WTC11 (cell line): ENCODE measurements at regions not wholly inside any gene's neighbourhood (a gene's known extent, or its start where the extent isn't known, plus 50 kb on each side); places are given as distances from the start of the nearest gene placed in this dataset.

Experiments used
- CBFB ChIP-seq: sonication (generic); formaldehyde crosslinking; IDR thresholded peaks from 2 replicates; pipeline ENCODE4 v1.8.1; 2022; ENCODE audit warnings: mild to moderate bottlenecking, low read depth, missing genetic modification reagents
- NR3C1 ChIP-seq: sonication (generic); formaldehyde crosslinking; conservative IDR thresholded peaks from 2 replicates; pipeline ENCODE4 v1.8.1; 2023; ENCODE audit warnings: low read depth, mild to moderate bottlenecking, missing genetic modification reagents
- SMAD3 ChIP-seq: sonication (generic); formaldehyde crosslinking; IDR thresholded peaks from 2 replicates; pipeline ENCODE4 v1.8.0; 2022; ENCODE audit warnings: missing genetic modification reagents, mild to moderate bottlenecking, borderline replicate concordance
- TEAD4 ChIP-seq: sonication (generic); formaldehyde crosslinking; IDR thresholded peaks from 2 replicates; pipeline ENCODE4 v1.8.0; 2022; ENCODE audit warnings: mild to moderate bottlenecking, missing genetic modification reagents
- TF ChIP-seq, protein P1 (sequence below): fragments of 200-600 bp; IDR thresholded peaks from 2 replicates; pipeline ENCODE4 v1.8.0; 2022; ENCODE audit warnings: antibody characterized with exemption

DNA sequence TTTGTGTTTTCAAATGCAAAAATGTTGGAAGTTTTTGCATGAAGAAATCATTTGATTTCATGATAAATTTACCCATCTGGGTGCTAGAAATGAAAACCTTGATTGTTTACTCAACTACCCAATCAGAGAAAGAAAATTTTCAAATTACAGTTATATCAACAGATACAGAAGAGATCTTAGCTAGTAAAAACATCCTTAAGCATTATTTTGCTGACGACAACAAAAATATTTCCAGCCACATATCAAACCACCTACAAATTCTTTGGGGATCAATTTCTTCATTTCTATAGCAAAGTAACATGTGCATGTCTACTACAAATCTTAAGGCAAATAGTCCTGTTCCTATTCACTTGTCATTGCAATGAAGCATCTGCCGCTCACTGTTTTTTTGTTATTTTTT lies 530.3 kb downstream of the ZIC1 start:
- TF ChIP-seq, protein P1, sequence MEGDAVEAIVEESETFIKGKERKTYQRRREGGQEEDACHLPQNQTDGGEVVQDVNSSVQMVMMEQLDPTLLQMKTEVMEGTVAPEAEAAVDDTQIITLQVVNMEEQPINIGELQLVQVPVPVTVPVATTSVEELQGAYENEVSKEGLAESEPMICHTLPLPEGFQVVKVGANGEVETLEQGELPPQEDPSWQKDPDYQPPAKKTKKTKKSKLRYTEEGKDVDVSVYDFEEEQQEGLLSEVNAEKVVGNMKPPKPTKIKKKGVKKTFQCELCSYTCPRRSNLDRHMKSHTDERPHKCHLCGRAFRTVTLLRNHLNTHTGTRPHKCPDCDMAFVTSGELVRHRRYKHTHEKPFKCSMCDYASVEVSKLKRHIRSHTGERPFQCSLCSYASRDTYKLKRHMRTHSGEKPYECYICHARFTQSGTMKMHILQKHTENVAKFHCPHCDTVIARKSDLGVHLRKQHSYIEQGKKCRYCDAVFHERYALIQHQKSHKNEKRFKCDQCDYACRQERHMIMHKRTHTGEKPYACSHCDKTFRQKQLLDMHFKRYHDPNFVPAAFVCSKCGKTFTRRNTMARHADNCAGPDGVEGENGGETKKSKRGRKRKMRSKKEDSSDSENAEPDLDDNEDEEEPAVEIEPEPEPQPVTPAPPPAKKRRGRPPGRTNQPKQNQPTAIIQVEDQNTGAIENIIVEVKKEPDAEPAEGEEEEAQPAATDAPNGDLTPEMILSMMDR, result no peak
- TF ChIP-seq SMAD3 (CRISPR knock-in tag), result no peak
- TF ChIP-seq CBFB (CRISPR knock-in tag), result no peak
- TF ChIP-seq TEAD4 (CRISPR knock-in tag), result no peak
- TF ChIP-seq NR3C1 (CRISPR knock-in tag), result no peak
